Gastrocnemius medialis (tissue), 4 donors: ENCODE measurements at regions not wholly inside any gene's neighbourhood (a gene's known extent, or its start where the extent isn't known, plus 50 kb on each side); places are given as distances from the start of the nearest gene placed in this dataset.

Source experiments
- ATAC-seq, 2 donors: fragments of 150-250 bp; one replicate each; pipeline ENCODE4 v1.9.1; 2016
- DNase-seq, 2 donors: peaks; one replicate each; pipeline ENCODE4 v3.0.0-alpha.2; 2019
- H3K27ac ChIP-seq, 4 donors: fragments of 200-600 bp; sonication (generic); 1 replicate in 1 of 4; 2 replicates in 3 of 4; pipeline ENCODE4 v1.5.1; 2016 to 2018; ENCODE audit warnings: mild to moderate bottlenecking in 2 of 4, moderate library complexity in 1 of 4
- H3K27me3 ChIP-seq, 3 donors: fragments of 200-600 bp; sonication (generic) in 2 of 3; 1 replicate in 1 of 3; 2 replicates in 2 of 3; pipeline versions ENCODE4 v1.5.1 to v1.6.0; 2016 to 2019; ENCODE audit warnings: mild to moderate bottlenecking in 1 of 3, moderate library complexity in 1 of 3
- H3K36me3 ChIP-seq, 2 donors: fragments of 200-600 bp; sonication (generic) in 1 of 2; one replicate each; pipeline ENCODE4 v1.5.1; 2017 to 2018
- H3K4me1 ChIP-seq, 2 donors: fragments of 200-600 bp; sonication (generic) in 1 of 2; one replicate each; pipeline ENCODE4 v1.5.1; 2016 to 2017; ENCODE audit warnings: mild to moderate bottlenecking in 2 of 2
- H3K4me3 ChIP-seq, 4 donors: fragments of 200-600 bp; sonication (generic) in 3 of 4; 1 replicate in 1 of 4; 2 replicates in 3 of 4; pipeline ENCODE4 v1.5.1; 2016 to 2019; ENCODE audit warnings: mild to moderate bottlenecking in 2 of 4
- H3K9me3 ChIP-seq, 3 donors: fragments of 200-600 bp; sonication (generic) in 2 of 3; 1 replicate in 1 of 3; 2 replicates in 2 of 3; pipeline ENCODE4 v1.5.1; 2016 to 2019
- CTCF ChIP-seq, 5 experiments: fragments of 450-650 bp in 3 of 5; fragments of 200-600 bp in 2 of 5; sonication (generic) in 2 of 5; IDR thresholded peaks in 4 of 5; conservative IDR thresholded peaks in 1 of 5; 1 replicate in 4 of 5; 2 replicates in 1 of 5; pipeline ENCODE4 v1.5.1; 2016 to 2019; ENCODE audit warnings: antibody characterized with exemption in 5 of 5, mild to moderate bottlenecking in 3 of 5, moderate library complexity in 3 of 5
- POLR2A ChIP-seq, 2 donors: fragments of 450-650 bp; IDR thresholded peaks; one replicate each; pipeline ENCODE4 v1.6.1; 2017; ENCODE audit warnings: antibody characterized with exemption in 2 of 2, mild to moderate bottlenecking in 2 of 2, moderate library complexity in 2 of 2
- in situ Hi-C, 4 donors: fragments of 200-750 bp; cut with MboI; loops; one replicate each; pipeline versions ENCODE4 v1.15.0 to v1.8.0; 2017; ENCODE audit warnings: low sequenced_read_pairs in 4 of 4
- intact Hi-C: fragments of 100-400 bp; cut with DNase I; formaldehyde crosslinking; loops from one replicate; pipeline ENCODE4 v1.15.1; 2023; ENCODE audit warnings: low total_unique reads

DNA sequence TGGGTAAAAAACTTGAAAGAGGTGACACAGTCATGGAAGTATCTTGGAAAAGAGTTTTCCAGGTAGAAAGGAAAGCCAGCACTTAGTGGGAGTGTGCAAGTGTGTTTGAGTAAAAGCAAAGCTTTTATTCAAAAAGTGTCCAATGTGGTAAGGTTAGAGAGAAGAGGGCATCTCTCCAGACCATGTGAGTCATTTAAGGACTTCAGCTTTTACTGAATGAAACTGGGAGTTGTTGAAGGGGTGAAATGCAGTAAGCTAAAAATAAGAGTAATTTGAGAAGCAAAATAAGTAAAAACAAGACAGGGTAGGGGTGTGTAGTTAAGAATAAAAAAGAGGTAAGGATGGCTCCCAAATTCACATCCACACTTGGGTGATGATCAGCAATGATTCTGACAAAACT lies 238.9 kb downstream of the SLC7A11 start:
- no peak overlapping the region for H3K27ac ChIP-seq
- ATAC-seq: no peak
- in situ Hi-C loops: no loop called here
- no peaks in the 10 kb centered on the region for H3K9me3 ChIP-seq
- intact Hi-C loops: no loop called here
- no peak for DNase-seq
- TF ChIP-seq POLR2A (IDR thresholded peaks at IDR 0.05) (no peak), CTCF (IDR thresholded peaks at IDR 0.05 in 4 of 5, conservative IDR thresholded peaks at IDR 0.05 in 1 of 5) (no peak)
- no peaks in the 10 kb centered on the region for H3K27me3 ChIP-seq
- H3K4me1 ChIP-seq: peaks cover 0 to 5% of the 10 kb centered on the region in 2 donors
- no peak overlapping the region for H3K4me3 ChIP-seq
- no peaks in the 10 kb centered on the region for H3K36me3 ChIP-seq

GRCh38 chr4:137998666-137999429 lies 243.3 kb downstream of the SLC7A11 start:
- Histone ChIP-seq H3K36me3 (no peaks in the 10 kb centered on the region), H3K4me3 (no peak overlapping the region), H3K27ac (no peak overlapping the region), H3K27me3 (no peaks in the 10 kb centered on the region), H3K4me1 (no peaks in the 10 kb centered on the region), H3K9me3 (no peaks in the 10 kb centered on the region)
- TF ChIP-seq CTCF (IDR thresholded peaks at IDR 0.05 in 4 of 5, conservative IDR thresholded peaks at IDR 0.05 in 1 of 5) (no peak), POLR2A (IDR thresholded peaks at IDR 0.05) (no peak)
- in situ Hi-C loops: no loop called here
- ATAC-seq (no peak), DNase-seq (no peak)
- intact Hi-C loops: no loop called here

GRCh38 chr4:137997496-137997895 lies 244.7 kb downstream of the SLC7A11 start:
- no peak overlapping the region for H3K4me3 ChIP-seq
- in situ Hi-C loops: no loop called here
- intact Hi-C loops: no loop called here
- ATAC-seq (no peak), DNase-seq (no peak)
- no peaks in the 10 kb centered on the region for H3K27me3 ChIP-seq
- H3K27ac ChIP-seq: no peak overlapping the region
- H3K9me3 ChIP-seq: no peaks in the 10 kb centered on the region
- H3K36me3 ChIP-seq: no peaks in the 10 kb centered on the region
- TF ChIP-seq CTCF (IDR thresholded peaks at IDR 0.05 in 4 of 5, conservative IDR thresholded peaks at IDR 0.05 in 1 of 5): no peak
- TF ChIP-seq POLR2A (IDR thresholded peaks at IDR 0.05): no peak
- H3K4me1 ChIP-seq: no peaks in the 10 kb centered on the region

DNA sequence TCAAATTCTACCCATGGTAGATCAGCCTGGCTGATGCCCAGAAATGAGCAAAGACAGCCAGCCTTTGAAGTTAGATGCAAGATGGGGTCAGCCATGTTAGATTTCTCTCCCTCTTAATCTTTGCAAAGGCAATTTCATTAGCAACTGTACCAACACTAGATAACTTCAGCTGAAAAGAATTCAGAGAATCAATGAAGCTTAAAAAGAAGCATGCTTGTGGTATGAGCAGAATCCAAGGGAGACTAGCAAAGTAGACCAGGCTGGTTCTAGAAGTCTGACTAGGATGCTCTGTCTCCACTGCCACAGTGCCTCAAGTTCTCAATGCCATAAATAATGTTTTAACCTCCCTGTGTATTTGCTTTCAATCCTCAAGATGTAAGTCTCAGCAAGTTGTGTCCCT lies 247.3 kb downstream of the SLC7A11 start:
- ATAC-seq: no peak

More for the DNA sequence above, 247.3 kb downstream of the SLC7A11 start:
- no peak overlapping the region for H3K27ac ChIP-seq
- no peak for DNase-seq
- H3K27me3 ChIP-seq: no peaks in the 10 kb centered on the region
- H3K4me3 ChIP-seq: no peak overlapping the region
- no peaks in the 10 kb centered on the region for H3K9me3 ChIP-seq
- no peaks in the 10 kb centered on the region for H3K4me1 ChIP-seq
- intact Hi-C loops: no loop called here
- in situ Hi-C loops: no loop called here
- H3K36me3 ChIP-seq: no peaks in the 10 kb centered on the region
- no peak for TF ChIP-seq CTCF (IDR thresholded peaks at IDR 0.05 in 4 of 5, conservative IDR thresholded peaks at IDR 0.05 in 1 of 5)
- no peak for TF ChIP-seq POLR2A (IDR thresholded peaks at IDR 0.05)
